Adrenal gland (tissue), 9 donors: ENCODE measurements at regions not wholly inside any gene's neighbourhood (a gene's known extent, or its start where the extent isn't known, plus 50 kb on each side); places are given as distances from the start of the nearest gene placed in this dataset.

Experiments used
- DNase-seq, 7 donors: peaks; one replicate each; pipeline ENCODE4 v3.0.0-alpha.2; 2019 to 2020
- H3K27ac ChIP-seq, 5 donors: fragments of 200-600 bp; sonication (generic) in 4 of 5; 1 replicate in 3 of 5; 2 replicates in 2 of 5; pipeline versions ENCODE4 v1.5.1 to v1.8.0; 2016 to 2020; ENCODE audit warnings: mild to moderate bottlenecking in 1 of 5
- H3K27me3 ChIP-seq: fragments of 200-600 bp; 2 replicates; pipeline ENCODE4 v1.8.0; 2021
- H3K36me3 ChIP-seq, 2 donors: fragments of 200-600 bp; replicated peaks in 1 of 2; 1 replicate in 1 of 2; 2 replicates in 1 of 2; pipeline versions ENCODE4 v1.5.1 to v1.8.0; 2018 to 2022
- H3K4me1 ChIP-seq, 2 donors: fragments of 200-600 bp; replicated peaks in 1 of 2; 1 replicate in 1 of 2; 2 replicates in 1 of 2; pipeline versions ENCODE4 v1.5.1 to v1.8.0; 2018 to 2021
- H3K4me3 ChIP-seq, 4 donors: fragments of 200-600 bp; sonication (generic) in 3 of 4; one replicate each; pipeline ENCODE4 v1.5.1; 2016 to 2018
- H3K9me3 ChIP-seq, 3 donors: fragments of 200-600 bp; sonication (generic) in 1 of 3; replicated peaks in 1 of 3; 1 replicate in 2 of 3; 2 replicates in 1 of 3; pipeline versions ENCODE4 v1.5.1 to v1.8.0; 2016 to 2021
- CTCF ChIP-seq, 6 experiments: fragments of 450-650 bp in 4 of 6; fragments of 200-600 bp in 2 of 6; sonication (generic) in 1 of 6; IDR thresholded peaks; 1 replicate in 5 of 6; 2 replicates in 1 of 6; pipeline versions ENCODE4 v1.5.1 to v1.8.0; 2016 to 2021; ENCODE audit warnings: antibody characterized with exemption in 6 of 6, mild to moderate bottlenecking in 2 of 6, moderate library complexity in 1 of 6
- POLR2A ChIP-seq, 2 donors: fragments of 450-650 bp; IDR thresholded peaks; one replicate each; pipeline ENCODE4 v1.6.1; 2017; ENCODE audit warnings: antibody characterized with exemption in 2 of 2, mild to moderate bottlenecking in 2 of 2, moderate library complexity in 1 of 2
- WGBS, 4 donors: extraction: QIAGEN DNeasy Blood & Tissue Kit in 2 of 4; methylation state at CpG; one replicate each; pipeline versions ENCODE4 v1.1.5 to v1.1.7; 2013 to 2017; 5-methylcytosine and 5-hydroxymethylcytosine counted together
- intact Hi-C, 2 donors: fragments of 100-400 bp; cut with DNase I; formaldehyde crosslinking; loops; one replicate each; pipeline versions ENCODE4 v1.14.1 to v1.15.0; 2022 to 2023
- donor health status: healthy with polysubstance abuse.
- donor health status: Bipolar disorder and iron deficiency.
- donor health status: DM: yes; HTN: yes; CAD: no.
- donor health status: DM: no; HTN: no; CAD: no.
- donor health status: DM: no; HTN: no; CAD: no.

GRCh38 chr7:68805159-68805558 lies 793.1 kb upstream of the AUTS2 start:
- no peak for TF ChIP-seq CTCF (IDR thresholded peaks at IDR 0.05)
- no peak for TF ChIP-seq POLR2A (IDR thresholded peaks at IDR 0.05)
- intact Hi-C loops = no loop called here
- Histone ChIP-seq H3K27me3 (no peaks in the 10 kb centered on the region), H3K4me1 (no peaks in the 10 kb centered on the region), H3K4me3 (no peak overlapping the region), H3K27ac (no peak overlapping the region), H3K36me3 (no peaks in the 10 kb centered on the region), H3K9me3 (no peaks in the 10 kb centered on the region)
- WGBS, 4 donors = 82 to 95% (median 88%) methylated on average over 5 of the region's 5 CpGs
- no peak for DNase-seq

GRCh38 chr7:68807666-68808065 lies 790.6 kb upstream of the AUTS2 start:
- no peak overlapping the region for H3K4me3 ChIP-seq
- WGBS, 4 donors = 61 to 68% (median 66%) methylated on average over 2 of the region's 2 CpGs
- TF ChIP-seq CTCF (IDR thresholded peaks at IDR 0.05) = no peak
- TF ChIP-seq POLR2A (IDR thresholded peaks at IDR 0.05) = no peak
- H3K4me1 ChIP-seq = no peaks in the 10 kb centered on the region
- H3K27me3 ChIP-seq = no peaks in the 10 kb centered on the region
- no peak overlapping the region for H3K27ac ChIP-seq
- H3K36me3 ChIP-seq = no peaks in the 10 kb centered on the region
- H3K9me3 ChIP-seq = no peaks in the 10 kb centered on the region
- intact Hi-C loops = no loop called here
- no peak for DNase-seq

GRCh38 chr7:68813551-68814080 lies 784.7 kb upstream of the AUTS2 start:
- WGBS, 4 donors = 76 to 85% (median 79%) methylated on average over 12 of the region's 12 CpGs
- no peaks in the 10 kb centered on the region for H3K9me3 ChIP-seq
- DNase-seq = no peak
- no peaks in the 10 kb centered on the region for H3K4me1 ChIP-seq
- TF ChIP-seq CTCF (IDR thresholded peaks at IDR 0.05) = no peak
- H3K4me3 ChIP-seq = no peak overlapping the region
- intact Hi-C loops = no loop called here
- no peaks in the 10 kb centered on the region for H3K36me3 ChIP-seq
- no peaks in the 10 kb centered on the region for H3K27me3 ChIP-seq
- H3K27ac ChIP-seq = no peak overlapping the region

GRCh38 chr7:68816491-68816890 lies 781.8 kb upstream of the AUTS2 start:
- H3K27me3 ChIP-seq = no peaks in the 10 kb centered on the region
- TF ChIP-seq POLR2A (IDR thresholded peaks at IDR 0.05) (no peak), CTCF (IDR thresholded peaks at IDR 0.05) (no peak)
- H3K27ac ChIP-seq = no peak overlapping the region
- intact Hi-C loops = no loop called here
- H3K4me1 ChIP-seq = no peaks in the 10 kb centered on the region
- no peaks in the 10 kb centered on the region for H3K9me3 ChIP-seq
- H3K4me3 ChIP-seq = no peak overlapping the region
- no peaks in the 10 kb centered on the region for H3K36me3 ChIP-seq
- DNase-seq = no peak
- WGBS, 4 donors = 67 to 93% (median 87%) methylated on average over 2 of the region's 2 CpGs
